T47D (cell line): ENCODE measurements at regions not wholly inside any gene's neighbourhood (a gene's known extent, or its start where the extent isn't known, plus 50 kb on each side); places are given as distances from the start of the nearest gene placed in this dataset.
A peak's percentile ranks its signal among the peaks of the same experiment; 100 is the strongest.

Experiments used
- DNase-seq, 2 experiments: peaks; one replicate each; pipeline versions ENCODE4 v3.0.0 to v3.0.0-alpha.2; 2011 to 2012; ENCODE audit warnings: low read depth in 1 of 2, low spot score in 1 of 2
- JUND ChIP-seq: IDR thresholded peaks from 2 replicates; pipeline ENCODE4 v1.6.1; 2012; ENCODE audit warnings: low read depth
- in situ Hi-C: cut with HindIII; loops from 2 replicates; pipeline ENCODE4 v1.10.0; 2016; ENCODE audit warnings: low sequenced_read_pairs, low pct_unique_long_range_greater_than_20kb

GRCh38 chr12:13687633-13688032 is 293.8 kb downstream of the GRIN2B start:
- in situ Hi-C loops: no loop called here

GRCh38 chr12:13686260-13686659 is 295.1 kb downstream of the GRIN2B start:
- TF ChIP-seq JUND: no peak
- in situ Hi-C loops: no loop called here
- DNase-seq: no peak

More at GRCh38 chr12:13687633-13688032, 293.8 kb downstream of the GRIN2B start:
- TF ChIP-seq JUND: no peak
- no peak for DNase-seq

- in situ Hi-C loops: no loop called here
- DNase-seq: no peak
- TF ChIP-seq JUND: no peak
Measured at GRCh38 chr12:13680916-13681315, 300.5 kb downstream of the GRIN2B start.

GRCh38 chr12:13676880-13677279 is 304.5 kb downstream of the GRIN2B start:
- in situ Hi-C loops: no loop called here
- TF ChIP-seq JUND: no peak

GRCh38 chr12:13670285-13670866 is 311.0 kb downstream of the GRIN2B start:
- DNase-seq: no peak
- in situ Hi-C loops: no loop called here
- TF ChIP-seq JUND: no peak

More at GRCh38 chr12:13676880-13677279, 304.5 kb downstream of the GRIN2B start:
- DNase-seq: no peak

GRCh38 chr12:13668880-13669279 is 312.5 kb downstream of the GRIN2B start:
- in situ Hi-C loops: no loop called here
- DNase-seq: no peak
- no peak for TF ChIP-seq JUND

- TF ChIP-seq JUND: no peak
- no peak for DNase-seq
- in situ Hi-C loops: no loop called here
Measured at GRCh38 chr12:13666806-13667205, 314.6 kb downstream of the GRIN2B start.

GRCh38 chr12:13661005-13661887 is 320.2 kb downstream of the GRIN2B start:
- in situ Hi-C loops: no loop called here
- DNase-seq: peak; percentile 1 to 46

GRCh38 chr12:13654456-13654855 is 326.9 kb downstream of the GRIN2B start:
- no peak for DNase-seq
- in situ Hi-C loops: no loop called here
- no peak for TF ChIP-seq JUND

More at GRCh38 chr12:13661005-13661887, 320.2 kb downstream of the GRIN2B start:
- TF ChIP-seq JUND: no peak

GRCh38 chr12:13652105-13652504 is 329.3 kb downstream of the GRIN2B start:
- in situ Hi-C loops: no loop called here
- TF ChIP-seq JUND: no peak
- DNase-seq: no peak

GRCh38 chr12:13635709-13636108 is 345.7 kb downstream of the GRIN2B start:
- in situ Hi-C loops: no loop called here
- TF ChIP-seq JUND: no peak
- DNase-seq: no peak

- no peak for DNase-seq
- in situ Hi-C loops: no loop called here
- TF ChIP-seq JUND: no peak
Measured at GRCh38 chr12:13631873-13632272, 349.5 kb downstream of the GRIN2B start.

- in situ Hi-C loops: no loop called here
- DNase-seq: no peak
- no peak for TF ChIP-seq JUND
Measured at GRCh38 chr12:13630354-13630753, 351.0 kb downstream of the GRIN2B start.
